Panc1 (cell line): ENCODE measurements at regions not wholly inside any gene's neighbourhood (a gene's known extent, or its start where the extent isn't known, plus 50 kb on each side); places are given as distances from the start of the nearest gene placed in this dataset.

Experiments
- POLR2AphosphoS5 ChIP-seq: IDR thresholded peaks from 2 replicates; pipeline ENCODE4 v1.6.1; 2012; ENCODE audit warnings: mild to moderate bottlenecking, low read depth, low read length, moderate library complexity
- TF ChIP-seq, protein P1 (sequence below): fragments of 450-650 bp; IDR thresholded peaks from 2 replicates; pipeline ENCODE4 v1.5.1; 2017; ENCODE audit warnings: mild to moderate bottlenecking
- TF ChIP-seq, protein P2 (sequence below), 2 experiments: IDR thresholded peaks; 2 replicates each; pipeline ENCODE4 v1.6.1; 2011 to 2012; ENCODE audit warnings: low read depth in 2 of 2, control low read depth in 1 of 2, low read length in 1 of 2, mild to moderate bottlenecking in 1 of 2, moderate library complexity in 1 of 2; ENCODE audit not compliant: insufficient read depth in 1 of 2

DNA sequence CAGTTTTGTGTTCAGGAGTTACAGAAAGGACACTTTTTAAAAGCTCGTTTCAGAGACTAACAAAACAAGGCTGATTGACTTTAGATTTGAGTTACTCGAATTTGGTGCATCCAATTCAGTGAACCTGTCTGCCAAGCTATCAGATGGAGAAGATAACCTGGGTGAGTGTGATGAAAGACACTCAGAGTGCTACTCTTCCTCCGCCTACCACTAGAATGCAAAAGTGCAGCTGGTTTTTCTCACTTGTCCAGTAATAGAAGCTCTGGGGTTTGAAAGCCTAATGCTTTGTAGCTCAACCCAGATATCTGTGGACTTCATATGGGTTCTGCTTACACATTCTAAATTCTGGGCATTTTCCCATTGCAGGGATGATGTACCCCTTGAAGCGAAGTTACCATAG lies 82.8 kb upstream of the NPY start:
- TF ChIP-seq, protein P1, sequence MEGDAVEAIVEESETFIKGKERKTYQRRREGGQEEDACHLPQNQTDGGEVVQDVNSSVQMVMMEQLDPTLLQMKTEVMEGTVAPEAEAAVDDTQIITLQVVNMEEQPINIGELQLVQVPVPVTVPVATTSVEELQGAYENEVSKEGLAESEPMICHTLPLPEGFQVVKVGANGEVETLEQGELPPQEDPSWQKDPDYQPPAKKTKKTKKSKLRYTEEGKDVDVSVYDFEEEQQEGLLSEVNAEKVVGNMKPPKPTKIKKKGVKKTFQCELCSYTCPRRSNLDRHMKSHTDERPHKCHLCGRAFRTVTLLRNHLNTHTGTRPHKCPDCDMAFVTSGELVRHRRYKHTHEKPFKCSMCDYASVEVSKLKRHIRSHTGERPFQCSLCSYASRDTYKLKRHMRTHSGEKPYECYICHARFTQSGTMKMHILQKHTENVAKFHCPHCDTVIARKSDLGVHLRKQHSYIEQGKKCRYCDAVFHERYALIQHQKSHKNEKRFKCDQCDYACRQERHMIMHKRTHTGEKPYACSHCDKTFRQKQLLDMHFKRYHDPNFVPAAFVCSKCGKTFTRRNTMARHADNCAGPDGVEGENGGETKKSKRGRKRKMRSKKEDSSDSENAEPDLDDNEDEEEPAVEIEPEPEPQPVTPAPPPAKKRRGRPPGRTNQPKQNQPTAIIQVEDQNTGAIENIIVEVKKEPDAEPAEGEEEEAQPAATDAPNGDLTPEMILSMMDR = no peak
- TF ChIP-seq, protein P2, sequence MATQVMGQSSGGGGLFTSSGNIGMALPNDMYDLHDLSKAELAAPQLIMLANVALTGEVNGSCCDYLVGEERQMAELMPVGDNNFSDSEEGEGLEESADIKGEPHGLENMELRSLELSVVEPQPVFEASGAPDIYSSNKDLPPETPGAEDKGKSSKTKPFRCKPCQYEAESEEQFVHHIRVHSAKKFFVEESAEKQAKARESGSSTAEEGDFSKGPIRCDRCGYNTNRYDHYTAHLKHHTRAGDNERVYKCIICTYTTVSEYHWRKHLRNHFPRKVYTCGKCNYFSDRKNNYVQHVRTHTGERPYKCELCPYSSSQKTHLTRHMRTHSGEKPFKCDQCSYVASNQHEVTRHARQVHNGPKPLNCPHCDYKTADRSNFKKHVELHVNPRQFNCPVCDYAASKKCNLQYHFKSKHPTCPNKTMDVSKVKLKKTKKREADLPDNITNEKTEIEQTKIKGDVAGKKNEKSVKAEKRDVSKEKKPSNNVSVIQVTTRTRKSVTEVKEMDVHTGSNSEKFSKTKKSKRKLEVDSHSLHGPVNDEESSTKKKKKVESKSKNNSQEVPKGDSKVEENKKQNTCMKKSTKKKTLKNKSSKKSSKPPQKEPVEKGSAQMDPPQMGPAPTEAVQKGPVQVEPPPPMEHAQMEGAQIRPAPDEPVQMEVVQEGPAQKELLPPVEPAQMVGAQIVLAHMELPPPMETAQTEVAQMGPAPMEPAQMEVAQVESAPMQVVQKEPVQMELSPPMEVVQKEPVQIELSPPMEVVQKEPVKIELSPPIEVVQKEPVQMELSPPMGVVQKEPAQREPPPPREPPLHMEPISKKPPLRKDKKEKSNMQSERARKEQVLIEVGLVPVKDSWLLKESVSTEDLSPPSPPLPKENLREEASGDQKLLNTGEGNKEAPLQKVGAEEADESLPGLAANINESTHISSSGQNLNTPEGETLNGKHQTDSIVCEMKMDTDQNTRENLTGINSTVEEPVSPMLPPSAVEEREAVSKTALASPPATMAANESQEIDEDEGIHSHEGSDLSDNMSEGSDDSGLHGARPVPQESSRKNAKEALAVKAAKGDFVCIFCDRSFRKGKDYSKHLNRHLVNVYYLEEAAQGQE (IDR thresholded peaks at IDR 0.05; ENCODE audit: insufficient read depth in 1 of 2, low read depth in 2 of 2, low read length in 1 of 2) = no peak
- no peak for TF ChIP-seq POLR2AphosphoS5
